EH (cell line): ENCODE measurements at regions not wholly inside any gene's neighbourhood (a gene's known extent, or its start where the extent isn't known, plus 50 kb on each side); places are given as distances from the start of the nearest gene placed in this dataset.
A peak's percentile ranks its signal among the peaks of the same experiment; 100 is the strongest.

Source experiments
- DNase-seq: peaks from one replicate; pipeline ENCODE4 v3.0.0-alpha.2; 2015; ENCODE audit warnings: low read depth

- DNase-seq = no peak
Measured at GRCh38 chr13:31441800-31442510, 242.2 kb downstream of the B3GLCT start.

DNA sequence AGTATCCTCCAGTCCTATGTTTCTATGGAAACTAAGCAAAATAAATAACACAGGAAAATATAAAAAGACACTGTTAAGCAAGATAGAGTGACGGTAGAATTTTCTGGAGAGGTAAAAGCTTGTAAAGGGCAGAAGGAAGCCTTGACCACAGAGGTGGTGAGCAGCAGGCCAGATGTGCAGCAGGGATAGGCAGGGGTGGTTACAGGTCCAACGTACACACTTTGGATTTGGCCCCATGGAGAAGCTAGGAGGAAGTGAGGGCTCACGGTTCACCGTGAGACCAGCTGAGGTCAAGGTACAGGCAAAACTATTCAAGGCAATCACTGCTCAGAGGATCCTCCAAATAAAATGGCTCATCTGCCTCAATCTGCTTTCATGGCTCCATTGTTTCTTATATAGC, 242.8 kb downstream of the B3GLCT start:
- DNase-seq = no peak

DNA sequence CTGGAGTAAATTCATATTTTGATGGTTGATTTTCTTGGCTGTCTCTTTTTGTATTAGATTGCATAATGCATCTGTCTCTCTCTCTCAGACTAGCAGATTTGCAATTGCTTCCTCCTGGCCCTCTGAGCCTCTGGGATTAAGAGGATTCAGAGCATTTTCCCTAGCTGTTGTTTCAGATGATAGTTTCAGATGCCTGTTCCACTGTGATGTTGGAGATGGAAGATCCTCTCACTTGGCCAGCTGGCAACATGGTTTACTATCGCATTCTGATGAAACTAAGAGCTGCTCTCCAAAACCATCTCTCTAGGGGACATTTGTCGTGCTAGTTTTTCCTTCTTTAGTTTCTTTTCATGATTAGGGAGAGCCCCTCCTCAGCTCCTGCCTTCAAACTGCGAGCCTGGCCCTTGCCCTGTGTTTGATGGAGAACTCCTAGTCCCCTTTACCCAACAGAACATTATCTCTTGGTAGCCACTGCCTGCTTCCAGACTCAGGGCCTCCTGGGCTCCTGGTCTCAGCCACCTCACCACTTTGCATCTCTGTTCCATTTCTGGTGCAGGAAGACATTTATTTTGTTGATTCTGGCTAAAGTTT, 244.6 kb downstream of the B3GLCT start:
- no peak for DNase-seq

GRCh38 chr13:31452525-31452924, 252.8 kb downstream of the B3GLCT start:
- DNase-seq = no peak

DNA sequence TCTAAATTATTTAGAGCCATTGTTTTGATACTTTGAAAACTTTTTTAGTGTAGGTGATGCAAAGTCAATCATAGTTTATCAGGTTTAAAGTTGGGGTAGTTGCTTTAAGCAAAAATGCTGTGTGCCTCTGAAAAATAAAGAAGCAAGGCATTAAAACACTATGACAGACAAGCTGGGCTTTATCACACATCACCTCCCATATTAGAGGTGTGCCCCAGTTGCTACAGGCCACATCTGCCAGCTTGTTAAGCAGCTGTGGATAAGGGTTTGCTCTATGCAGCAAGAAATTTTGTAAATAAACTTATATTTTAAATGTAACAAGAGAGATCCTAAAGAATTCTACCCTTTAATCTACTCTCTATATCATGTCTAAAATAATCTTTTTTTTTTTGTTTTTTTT, 255.8 kb downstream of the B3GLCT start:
- no peak for DNase-seq

- DNase-seq = no peak
Measured at GRCh38 chr13:31456056-31456455, 256.3 kb downstream of the B3GLCT start.

- DNase-seq = no peak
Measured at GRCh38 chr13:31460061-31460460, 260.3 kb downstream of the B3GLCT start.

- DNase-seq = no peak
Measured at GRCh38 chr13:31461923-31462322, 262.1 kb downstream of the B3GLCT start.

GRCh38 chr13:31462766-31463165, 263.0 kb downstream of the B3GLCT start:
- DNase-seq = no peak

DNA sequence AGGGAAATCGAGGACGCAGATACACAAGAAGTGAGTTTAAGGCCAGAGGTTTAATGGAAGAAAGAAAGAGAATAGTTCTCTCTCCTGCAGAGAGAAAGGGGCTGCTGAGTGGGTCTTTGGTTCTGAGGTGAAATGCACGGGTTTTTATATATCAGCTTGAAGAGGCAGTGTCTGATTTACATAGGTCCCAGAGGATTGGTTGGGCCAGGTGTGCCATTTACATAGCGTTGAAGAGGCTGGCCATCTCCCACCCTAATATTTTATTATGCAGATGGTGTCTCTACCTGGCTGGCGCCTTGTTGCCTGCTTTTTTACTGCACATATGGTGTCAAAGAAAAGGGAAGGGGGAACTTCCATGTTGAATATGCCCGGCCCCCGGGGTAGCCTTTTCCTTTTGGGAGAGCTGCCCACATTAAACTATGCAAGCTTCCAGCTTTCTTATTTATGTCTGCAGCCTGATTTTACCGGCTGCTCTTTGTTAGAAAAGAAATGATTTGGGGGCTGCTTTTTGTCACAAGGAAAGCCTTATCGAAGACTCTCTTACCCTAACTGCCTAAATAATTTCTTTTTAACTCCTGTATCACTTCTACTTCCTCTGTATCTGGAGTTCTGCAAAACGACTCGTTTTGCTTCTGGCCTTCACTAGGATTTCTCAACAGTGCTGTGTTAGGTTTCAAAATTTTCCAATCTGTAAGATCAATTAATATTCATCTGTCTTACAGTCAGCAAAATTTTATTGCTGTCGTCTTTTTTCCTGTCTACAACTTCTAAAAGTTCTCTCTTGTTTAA, 268.5 kb downstream of the B3GLCT start:
- no peak for DNase-seq

DNA sequence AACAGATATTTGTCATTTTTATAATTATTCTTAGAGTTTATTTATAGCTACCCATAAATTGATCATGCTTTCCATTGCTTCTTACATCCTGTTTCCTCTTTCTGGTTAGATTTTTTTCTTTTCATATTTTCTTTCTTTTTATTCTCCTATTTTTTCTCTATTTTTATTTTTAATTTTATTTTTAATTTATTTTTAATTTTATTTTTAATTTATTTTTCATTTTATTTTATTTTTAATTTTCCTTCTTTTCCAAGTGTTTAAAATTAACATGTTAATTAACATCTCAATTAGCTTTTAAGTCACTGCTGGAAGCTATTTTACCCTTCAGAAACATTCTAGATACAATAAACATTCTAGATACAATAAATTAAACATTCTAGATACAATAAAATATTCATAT, 269.6 kb downstream of the B3GLCT start:
- DNase-seq = no peak

DNA sequence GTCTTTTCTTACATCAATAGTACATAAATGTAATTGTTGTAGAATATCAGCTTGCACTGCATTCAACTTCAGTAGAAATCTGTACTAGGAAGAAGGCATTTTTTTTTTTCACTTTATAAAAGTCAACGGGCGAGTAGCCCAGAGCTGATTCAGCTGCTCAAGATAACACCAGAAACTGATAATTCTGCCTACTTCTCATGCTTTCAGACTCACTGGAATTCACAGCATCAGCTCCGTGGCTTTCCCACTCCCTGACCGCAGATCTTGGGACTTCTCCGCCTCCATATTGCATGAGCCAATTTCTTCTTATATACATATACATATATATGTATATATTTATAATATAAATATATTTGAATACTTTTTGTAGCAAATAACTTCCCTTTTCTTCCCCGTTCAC, 263.1 kb upstream of the RXFP2 start:
- peak; percentile 83 for DNase-seq

- peak; percentile 1 for DNase-seq
Measured at GRCh38 chr13:31476753-31477152, 262.6 kb upstream of the RXFP2 start.

- DNase-seq = peak; percentile 83
Measured at GRCh38 chr13:31477961-31478360, 261.4 kb upstream of the RXFP2 start.

- DNase-seq = peak; percentile 22
Measured at GRCh38 chr13:31485183-31485582, 254.1 kb upstream of the RXFP2 start.

DNA sequence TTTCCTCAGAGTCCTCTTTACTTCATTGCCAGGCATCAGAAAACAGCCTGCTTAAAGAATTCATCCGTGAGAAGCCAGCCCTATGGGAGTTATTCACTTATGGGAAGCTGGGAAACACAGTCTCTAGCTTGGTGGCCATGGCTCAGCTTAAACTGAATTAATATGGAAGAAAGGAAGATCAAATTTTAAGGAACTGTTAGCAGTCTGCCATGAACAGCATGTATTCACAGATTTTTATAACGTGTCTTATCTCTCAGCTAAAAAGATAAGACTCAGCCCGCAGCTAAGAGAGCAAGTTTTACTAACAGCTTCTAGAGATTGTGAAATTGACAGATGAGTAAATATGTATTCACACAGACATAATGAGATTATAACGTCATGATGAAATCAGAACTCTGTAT, 253.7 kb upstream of the RXFP2 start:
- no peak for DNase-seq

DNA sequence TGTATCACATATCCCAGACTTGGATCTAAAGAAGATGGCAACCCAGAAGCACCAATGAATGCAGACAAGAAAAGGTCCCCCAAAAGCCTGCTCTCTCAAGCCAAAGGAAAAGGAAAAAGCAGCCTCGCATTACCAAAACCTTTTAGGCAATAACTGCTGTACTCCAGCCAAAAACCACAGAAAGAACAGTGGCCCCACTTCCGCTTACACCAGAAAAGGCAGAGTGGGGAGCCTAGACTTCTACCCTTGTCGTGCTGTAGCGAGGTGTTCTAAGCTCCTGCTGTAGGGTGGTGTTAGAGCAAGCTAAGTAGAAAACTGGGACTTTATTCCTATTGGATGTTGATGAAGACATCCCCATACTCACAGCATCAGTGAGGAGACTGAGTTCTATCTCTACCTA, 244.0 kb upstream of the RXFP2 start:
- DNase-seq = no peak

DNA sequence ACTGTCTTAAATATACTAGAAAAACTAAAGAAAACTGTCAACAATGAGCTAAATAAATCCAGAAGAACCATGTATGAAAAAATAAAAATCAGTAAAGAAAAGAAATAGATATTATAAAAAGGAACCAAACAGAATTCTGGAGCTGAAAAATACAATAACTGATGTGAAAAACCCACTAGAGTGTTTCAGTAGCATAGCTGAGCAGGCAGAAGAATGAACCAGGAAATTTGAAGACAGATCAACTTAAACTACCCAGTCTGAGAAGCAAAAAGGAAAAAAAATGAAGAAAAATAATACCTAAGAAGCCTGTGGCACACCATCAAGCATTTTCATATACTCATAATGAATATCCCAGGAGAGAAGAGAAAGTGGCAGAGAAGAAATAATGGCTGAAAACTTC, 240.1 kb upstream of the RXFP2 start:
- DNase-seq = no peak

DNA sequence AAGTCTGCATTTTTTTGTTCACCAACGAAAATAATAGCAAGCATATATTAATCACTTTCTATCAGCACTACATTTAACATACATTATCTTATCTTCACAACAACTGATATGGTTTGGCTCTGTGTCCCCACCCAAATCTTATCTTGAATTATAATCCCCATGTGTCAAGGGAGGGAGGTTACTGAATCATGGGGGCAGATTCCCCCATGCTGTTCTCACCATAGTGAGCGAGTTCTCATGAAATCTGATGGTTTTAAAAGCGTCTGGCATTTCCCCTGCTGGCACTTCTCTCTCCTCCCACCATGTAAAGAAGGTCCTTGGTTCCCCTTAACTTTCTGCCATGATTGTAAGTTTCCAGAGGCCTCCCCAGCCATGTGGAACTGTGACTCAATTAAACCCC, 235.7 kb upstream of the RXFP2 start:
- DNase-seq = no peak

DNA sequence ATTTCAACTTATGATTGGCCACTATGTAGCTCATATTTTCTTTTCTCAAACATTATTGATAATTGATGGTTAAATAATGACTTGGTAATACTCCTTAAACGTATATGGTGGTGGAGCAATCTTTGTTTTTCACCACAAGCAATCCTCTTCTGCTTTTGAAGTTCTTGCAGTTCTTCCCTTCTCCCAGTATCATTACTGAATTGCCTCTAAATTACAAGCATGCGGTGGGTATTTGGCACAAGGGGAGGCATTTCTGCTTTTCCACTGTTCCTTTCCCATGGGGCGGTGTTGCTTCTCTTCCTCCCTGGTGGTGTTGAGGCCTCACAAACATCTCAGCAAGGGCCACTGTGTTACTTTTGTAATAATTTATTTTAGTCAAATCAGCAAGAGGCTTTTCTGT, 234.4 kb upstream of the RXFP2 start:
- DNase-seq = no peak

GRCh38 chr13:31512331-31512730, 227.0 kb upstream of the RXFP2 start:
- no peak for DNase-seq

- no peak for DNase-seq
Measured at GRCh38 chr13:31514932-31515331, 224.4 kb upstream of the RXFP2 start.

DNA sequence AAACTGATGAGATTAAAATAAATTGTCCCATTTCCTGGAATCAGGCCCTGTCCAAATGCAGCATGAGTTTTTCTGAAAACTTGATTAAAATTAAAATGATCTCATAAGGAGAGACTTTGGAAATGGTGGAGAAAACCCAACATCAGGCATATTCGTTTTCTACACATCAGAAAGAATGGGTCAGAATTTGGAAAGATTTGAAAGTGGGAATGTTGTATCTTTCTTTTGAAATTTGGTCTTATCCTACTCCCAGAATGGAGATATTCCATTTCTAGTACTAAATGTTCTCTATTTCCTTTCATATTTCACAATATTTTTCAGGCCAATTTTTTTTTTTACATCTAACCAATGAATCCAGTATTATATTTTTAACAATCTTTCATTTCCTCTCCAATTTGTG, 223.9 kb upstream of the RXFP2 start:
- DNase-seq = no peak
